Hepatocyte (in vitro differentiated cells): ENCODE measurements at regions not wholly inside any gene's neighbourhood (a gene's known extent, or its start where the extent isn't known, plus 50 kb on each side); places are given as distances from the start of the nearest gene placed in this dataset.

ENCODE experiments used
- CTCF ChIP-seq: fragments of 200-600 bp; sonication (generic); IDR thresholded peaks from 2 replicates; pipeline ENCODE4 v1.5.1; 2016; ENCODE audit warnings: antibody characterized with exemption, mild to moderate bottlenecking; ENCODE audit not compliant: poor library complexity
- EZH2 ChIP-seq: fragments of 200-600 bp; sonication (generic); IDR thresholded peaks from 2 replicates; pipeline ENCODE4 v1.6.1; 2016; ENCODE audit warnings: antibody characterized with exemption, mild to moderate bottlenecking, borderline replicate concordance
- EZH2phosphoT487 ChIP-seq: fragments of 200-600 bp; sonication (generic); IDR thresholded peaks from one replicate; pipeline ENCODE4 v1.6.1; 2018; ENCODE audit warnings: antibody characterized with exemption, mild to moderate bottlenecking, low read depth, moderate library complexity; ENCODE audit not compliant: unreplicated experiment, severe bottlenecking

- peak; percentile 54 for TF ChIP-seq CTCF
- no peak for TF ChIP-seq EZH2phosphoT487
- no peak for TF ChIP-seq EZH2
These were observed 255.4 kb upstream of the IRAK1BP1 start for GRCh38 chr6:78611886-78612480.
